K562 (cell line): ENCODE measurements at regions not wholly inside any gene's neighbourhood (a gene's known extent, or its start where the extent isn't known, plus 50 kb on each side); places are given as distances from the start of the nearest gene placed in this dataset.

Source experiments
- ATAC-seq: fragments of 200-7000 bp; cut with Tn5 transposase; 3 replicates; pipeline ENCODE4 v1.9.1; 2020; ENCODE audit warnings: moderate library complexity
- BruUV-seq: library from RNA; stranded (reverse); fragments of 400-500 nt; replicated peaks from 2 replicates; lab custom pipeline; 2021; lab: Mats Ljungman, UMichigan
- CTCF ChIA-PET: fragments of 300-600 bp; formaldehyde crosslinking; extraction: SDS; loops from one replicate; lab custom pipeline; 2021; ENCODE audit warnings: low intra/inter-chr PET ratio; lab: Yijun Ruan, JAX
- POLR2A ChIA-PET: fragments of 300-600, 350-650 bp; sonication (Branson Sonifier 250); formaldehyde crosslinking; extraction: SDS; loops from one replicate; lab custom pipeline; 2021; ENCODE audit warnings: antibody characterized with exemption, inconsistent platforms; lab: Yijun Ruan, JAX
- DNase-seq, 4 experiments: peaks; one replicate each; pipeline versions ENCODE4 v3.0.0 to v3.0.0-alpha.2; 2011 to 2018; ENCODE audit warnings: low spot score in 3 of 4, mixed read lengths in 3 of 4; ENCODE audit errors: extremely low read depth in 1 of 4
- FAIRE-seq: peaks from 2 replicates; lab custom pipeline; 2011; peaks lifted over from hg19 to GRCh38; lab: Jason Lieb, UNC
- H2AFZ ChIP-seq: 2 replicates; pipeline ENCODE4 v1.6.0; 2011; ENCODE audit warnings: low read depth, low read length, control low read depth, inconsistent platforms
- H3K27ac ChIP-seq: fragments of 200-600 bp; 3 replicates; pipeline ENCODE4 v1.8.0; 2011; ENCODE audit warnings: low read depth, mild to moderate bottlenecking, control low read depth, inconsistent platforms, low read length, moderate library complexity, mixed read lengths; ENCODE audit errors: extremely low read depth
- H3K27me3 ChIP-seq, 2 experiments: fragments of 300-600 bp in 1 of 2; 2 replicates in 1 of 2; 3 replicates in 1 of 2; pipeline versions ENCODE4 v1.6.0 to v1.8.0; 2011; ENCODE audit warnings: inconsistent platforms in 2 of 2, low read length in 2 of 2, mild to moderate bottlenecking in 1 of 2, mixed read lengths in 1 of 2, moderate library complexity in 1 of 2; ENCODE audit not compliant: control insufficient read depth in 2 of 2, insufficient read depth in 2 of 2
- H3K36me3 ChIP-seq: fragments of 300-600 bp; 3 replicates; pipeline ENCODE4 v1.8.0; 2011; ENCODE audit warnings: mild to moderate bottlenecking, low read length, inconsistent platforms; ENCODE audit not compliant: control insufficient read depth, insufficient read depth
- H3K4me1 ChIP-seq, 2 experiments: fragments of 200-600 bp in 1 of 2; replicated peaks in 1 of 2; 2 replicates in 1 of 2; 3 replicates in 1 of 2; pipeline versions ENCODE4 v1.5.1 to v1.8.0; 2011; ENCODE audit warnings: inconsistent platforms in 2 of 2, low read length in 2 of 2, mild to moderate bottlenecking in 1 of 2, mixed read lengths in 1 of 2, moderate library complexity in 1 of 2; ENCODE audit not compliant: control insufficient read depth in 2 of 2, insufficient read depth in 2 of 2
- H3K4me2 ChIP-seq: 2 replicates; pipeline ENCODE4 v1.6.1; 2011; ENCODE audit warnings: low read length, control low read depth, inconsistent platforms, mixed read lengths; ENCODE audit not compliant: insufficient read depth
- H3K4me3 ChIP-seq: fragments of 200-600 bp; sonication (generic), shearing (Covaris generic); 2 replicates; pipeline ENCODE4 v1.5.1; 2016; ENCODE audit warnings: control low read depth, inconsistent platforms
- H3K79me2 ChIP-seq: fragments of 200-600 bp; 3 replicates; pipeline ENCODE4 v1.8.0; 2011; ENCODE audit warnings: low read length, inconsistent platforms; ENCODE audit not compliant: control insufficient read depth, insufficient read depth
- H3K9ac ChIP-seq, 2 experiments: 2 replicates each; pipeline versions ENCODE4 v1.6.0 to v1.6.1; 2011; ENCODE audit warnings: low read depth in 2 of 2, low read length in 2 of 2, control low read depth in 1 of 2, inconsistent platforms in 1 of 2, mild to moderate bottlenecking in 1 of 2, mixed read lengths in 1 of 2; ENCODE audit not compliant: insufficient read depth in 1 of 2
- H3K9me1 ChIP-seq: one replicate; pipeline ENCODE4 v1.6.0; 2011; ENCODE audit warnings: inconsistent platforms, mild to moderate bottlenecking, low read length, moderate library complexity; ENCODE audit not compliant: control insufficient read depth, insufficient read depth
- H3K9me3 ChIP-seq: replicated peaks from 2 replicates; pipeline ENCODE4 v1.5.1; 2011; ENCODE audit warnings: low read depth, low read length, inconsistent platforms; ENCODE audit not compliant: control insufficient read depth, insufficient read depth
- H4K20me1 ChIP-seq: replicated peaks from 2 replicates; pipeline ENCODE4 v1.6.1; 2011; ENCODE audit warnings: low read length, inconsistent platforms, mixed read lengths; ENCODE audit not compliant: control insufficient read depth, insufficient read depth
- CBFA2T2 ChIP-seq: fragments of 450-650 bp; conservative IDR thresholded peaks from 2 replicates; pipeline ENCODE4 v1.6.1; 2017; ENCODE audit warnings: mild to moderate bottlenecking
- EP300 ChIP-seq: IDR thresholded peaks from 2 replicates; pipeline ENCODE4 v1.6.1; 2012; ENCODE audit warnings: low read length, improper control_type of control experiment
- RAD51 ChIP-seq: fragments of 450-650 bp; IDR thresholded peaks from 2 replicates; pipeline ENCODE4 v1.7.1; 2016; ENCODE audit warnings: low read depth, mild to moderate bottlenecking, borderline replicate concordance
- SIN3A ChIP-seq, 2 experiments: fragments of 150-350 bp in 1 of 2; IDR thresholded peaks; 2 replicates each; pipeline ENCODE4 v1.6.1; 2011 to 2016; ENCODE audit warnings: borderline replicate concordance in 2 of 2, low read depth in 2 of 2, low read length in 2 of 2, mild to moderate bottlenecking in 2 of 2, moderate library complexity in 2 of 2; ENCODE audit not compliant: control insufficient read depth in 1 of 2
- TFE3 ChIP-seq: fragments of 450-650 bp; formaldehyde crosslinking; IDR thresholded peaks from 2 replicates; pipeline ENCODE4 v1.4.0; 2020; ENCODE audit warnings: mild to moderate bottlenecking, mixed read lengths
- USF1 ChIP-seq: sonication (generic); formaldehyde crosslinking; IDR thresholded peaks from 2 replicates; pipeline ENCODE4 v1.9.0; 2022; ENCODE audit warnings: mild to moderate bottlenecking, missing genetic modification reagents
- USF2 ChIP-seq: sonication (generic); formaldehyde crosslinking; IDR thresholded peaks from 2 replicates; pipeline ENCODE4 v1.5.0; 2020; ENCODE audit warnings: missing genetic modification reagents
- WGBS: fragments of 100-300 bp; shearing (Covaris generic); methylation state at CpG from one replicate; pipeline ENCODE4 v1.1.6; 2016; ENCODE audit warnings: low coverage, mixed read lengths; ENCODE audit not compliant: insufficient coverage; ENCODE audit errors: missing lambda C conversion rate; 5-methylcytosine and 5-hydroxymethylcytosine counted together
- in situ Hi-C: fragments of 300-500 bp; cut with MboI; formaldehyde crosslinking; loops from 4 replicates; pipeline ENCODE4 v1.15.0; 2018; ENCODE audit warnings: inconsistent platforms, mixed read lengths
- intact Hi-C: fragments of 100-400 bp; cut with micrococcal nuclease; formaldehyde crosslinking; loops from 2 replicates; pipeline ENCODE4 v1.14.2; 2022

- no peak for FAIRE-seq
- 2% methylated on average over 4 of the region's 4 CpGs for WGBS
- Histone ChIP-seq H4K20me1 (no peaks in the 10 kb centered on the region), H2AFZ (no peak overlapping the region), H3K27ac (no peak overlapping the region), H3K36me3 (no peaks in the 10 kb centered on the region), H3K79me2 (no peaks in the 10 kb centered on the region), H3K4me1 (no peaks in the 10 kb centered on the region), H3K9ac (no peak overlapping the region), H3K4me3 (no peak overlapping the region), H3K9me3 (no peaks in the 10 kb centered on the region), H3K27me3 (no peaks in the 10 kb centered on the region), H3K9me1 (no peaks in the 10 kb centered on the region), H3K4me2 (no peak overlapping the region)
- ATAC-seq: no peak
- CTCF ChIA-PET: no interaction called here
- BruUV-seq: no TSS peak
- in situ Hi-C loops (no loop called here), intact Hi-C loops (no loop called here)
- POLR2A ChIA-PET: no interaction called here
- DNase-seq: peak in 1 of 4 experiments; percentile 17
- TF ChIP-seq EP300 (no peak), USF2 (CRISPR knock-in tag) (0 out of 2 replicates have a peak, but pooled peaks have one; percentile 30), USF1 (CRISPR knock-in tag) (0 out of 2 replicates have a peak, but pooled peaks have one; percentile 23), CBFA2T2 (0 out of 2 replicates have a peak, but pooled peaks have one; percentile 10), TFE3 (CRISPR knock-in tag) (peak; percentile 86), RAD51 (peak; percentile 74; the same call in 1 of the 2 replicates), SIN3A (IDR thresholded peaks at IDR 0.05; ENCODE audit: borderline replicate concordance in 2 of 2, control insufficient read depth in 1 of 2, low read depth in 2 of 2, low read length in 2 of 2) (no peak)
Measured at GRCh38 chr20:57760698-57761412, 51.0 kb upstream of the PMEPA1 start.
